H1 (cell line): ENCODE measurements at regions not wholly inside any gene's neighbourhood (a gene's known extent, or its start where the extent isn't known, plus 50 kb on each side); places are given as distances from the start of the nearest gene placed in this dataset.

Source experiments
- SIRT6 ChIP-seq: IDR thresholded peaks from one replicate; pipeline ENCODE4 v1.7.1; 2012; ENCODE audit warnings: low read length, inconsistent platforms
- TF ChIP-seq, protein P1 (sequence below): fragments of 300-600 bp; sonication (generic); IDR thresholded peaks from 2 replicates; pipeline ENCODE4 v1.7.1; 2012; ENCODE audit warnings: low read length, moderate library complexity, mild to moderate bottlenecking, inconsistent platforms; ENCODE audit not compliant: insufficient replicate concordance

DNA sequence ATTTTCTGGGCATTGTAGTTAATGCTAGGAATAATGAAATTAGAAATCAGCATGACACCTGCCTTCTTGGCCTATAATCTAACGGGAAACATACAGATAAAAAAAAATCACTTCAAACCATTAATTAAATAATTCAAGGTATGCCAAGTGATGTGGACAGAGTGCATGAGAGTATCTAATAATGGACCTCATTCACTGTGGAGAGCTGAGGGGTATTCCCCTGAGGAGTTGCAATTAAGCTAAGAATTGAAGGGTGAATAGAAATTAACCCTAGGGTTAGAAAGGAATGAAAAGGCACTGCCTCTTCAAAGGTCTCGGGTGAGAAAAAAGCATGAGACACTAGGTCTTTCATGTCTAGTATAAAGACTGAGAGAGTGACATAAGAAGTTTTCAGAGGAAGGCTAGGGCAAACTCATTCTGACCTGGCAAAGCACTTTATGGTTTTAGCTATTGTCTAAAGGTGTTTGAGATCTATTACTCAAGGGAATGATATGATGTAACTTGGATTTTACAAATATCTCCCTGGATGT lies 466.1 kb downstream of the KCNT2 start (continued):
- TF ChIP-seq, protein P1, sequence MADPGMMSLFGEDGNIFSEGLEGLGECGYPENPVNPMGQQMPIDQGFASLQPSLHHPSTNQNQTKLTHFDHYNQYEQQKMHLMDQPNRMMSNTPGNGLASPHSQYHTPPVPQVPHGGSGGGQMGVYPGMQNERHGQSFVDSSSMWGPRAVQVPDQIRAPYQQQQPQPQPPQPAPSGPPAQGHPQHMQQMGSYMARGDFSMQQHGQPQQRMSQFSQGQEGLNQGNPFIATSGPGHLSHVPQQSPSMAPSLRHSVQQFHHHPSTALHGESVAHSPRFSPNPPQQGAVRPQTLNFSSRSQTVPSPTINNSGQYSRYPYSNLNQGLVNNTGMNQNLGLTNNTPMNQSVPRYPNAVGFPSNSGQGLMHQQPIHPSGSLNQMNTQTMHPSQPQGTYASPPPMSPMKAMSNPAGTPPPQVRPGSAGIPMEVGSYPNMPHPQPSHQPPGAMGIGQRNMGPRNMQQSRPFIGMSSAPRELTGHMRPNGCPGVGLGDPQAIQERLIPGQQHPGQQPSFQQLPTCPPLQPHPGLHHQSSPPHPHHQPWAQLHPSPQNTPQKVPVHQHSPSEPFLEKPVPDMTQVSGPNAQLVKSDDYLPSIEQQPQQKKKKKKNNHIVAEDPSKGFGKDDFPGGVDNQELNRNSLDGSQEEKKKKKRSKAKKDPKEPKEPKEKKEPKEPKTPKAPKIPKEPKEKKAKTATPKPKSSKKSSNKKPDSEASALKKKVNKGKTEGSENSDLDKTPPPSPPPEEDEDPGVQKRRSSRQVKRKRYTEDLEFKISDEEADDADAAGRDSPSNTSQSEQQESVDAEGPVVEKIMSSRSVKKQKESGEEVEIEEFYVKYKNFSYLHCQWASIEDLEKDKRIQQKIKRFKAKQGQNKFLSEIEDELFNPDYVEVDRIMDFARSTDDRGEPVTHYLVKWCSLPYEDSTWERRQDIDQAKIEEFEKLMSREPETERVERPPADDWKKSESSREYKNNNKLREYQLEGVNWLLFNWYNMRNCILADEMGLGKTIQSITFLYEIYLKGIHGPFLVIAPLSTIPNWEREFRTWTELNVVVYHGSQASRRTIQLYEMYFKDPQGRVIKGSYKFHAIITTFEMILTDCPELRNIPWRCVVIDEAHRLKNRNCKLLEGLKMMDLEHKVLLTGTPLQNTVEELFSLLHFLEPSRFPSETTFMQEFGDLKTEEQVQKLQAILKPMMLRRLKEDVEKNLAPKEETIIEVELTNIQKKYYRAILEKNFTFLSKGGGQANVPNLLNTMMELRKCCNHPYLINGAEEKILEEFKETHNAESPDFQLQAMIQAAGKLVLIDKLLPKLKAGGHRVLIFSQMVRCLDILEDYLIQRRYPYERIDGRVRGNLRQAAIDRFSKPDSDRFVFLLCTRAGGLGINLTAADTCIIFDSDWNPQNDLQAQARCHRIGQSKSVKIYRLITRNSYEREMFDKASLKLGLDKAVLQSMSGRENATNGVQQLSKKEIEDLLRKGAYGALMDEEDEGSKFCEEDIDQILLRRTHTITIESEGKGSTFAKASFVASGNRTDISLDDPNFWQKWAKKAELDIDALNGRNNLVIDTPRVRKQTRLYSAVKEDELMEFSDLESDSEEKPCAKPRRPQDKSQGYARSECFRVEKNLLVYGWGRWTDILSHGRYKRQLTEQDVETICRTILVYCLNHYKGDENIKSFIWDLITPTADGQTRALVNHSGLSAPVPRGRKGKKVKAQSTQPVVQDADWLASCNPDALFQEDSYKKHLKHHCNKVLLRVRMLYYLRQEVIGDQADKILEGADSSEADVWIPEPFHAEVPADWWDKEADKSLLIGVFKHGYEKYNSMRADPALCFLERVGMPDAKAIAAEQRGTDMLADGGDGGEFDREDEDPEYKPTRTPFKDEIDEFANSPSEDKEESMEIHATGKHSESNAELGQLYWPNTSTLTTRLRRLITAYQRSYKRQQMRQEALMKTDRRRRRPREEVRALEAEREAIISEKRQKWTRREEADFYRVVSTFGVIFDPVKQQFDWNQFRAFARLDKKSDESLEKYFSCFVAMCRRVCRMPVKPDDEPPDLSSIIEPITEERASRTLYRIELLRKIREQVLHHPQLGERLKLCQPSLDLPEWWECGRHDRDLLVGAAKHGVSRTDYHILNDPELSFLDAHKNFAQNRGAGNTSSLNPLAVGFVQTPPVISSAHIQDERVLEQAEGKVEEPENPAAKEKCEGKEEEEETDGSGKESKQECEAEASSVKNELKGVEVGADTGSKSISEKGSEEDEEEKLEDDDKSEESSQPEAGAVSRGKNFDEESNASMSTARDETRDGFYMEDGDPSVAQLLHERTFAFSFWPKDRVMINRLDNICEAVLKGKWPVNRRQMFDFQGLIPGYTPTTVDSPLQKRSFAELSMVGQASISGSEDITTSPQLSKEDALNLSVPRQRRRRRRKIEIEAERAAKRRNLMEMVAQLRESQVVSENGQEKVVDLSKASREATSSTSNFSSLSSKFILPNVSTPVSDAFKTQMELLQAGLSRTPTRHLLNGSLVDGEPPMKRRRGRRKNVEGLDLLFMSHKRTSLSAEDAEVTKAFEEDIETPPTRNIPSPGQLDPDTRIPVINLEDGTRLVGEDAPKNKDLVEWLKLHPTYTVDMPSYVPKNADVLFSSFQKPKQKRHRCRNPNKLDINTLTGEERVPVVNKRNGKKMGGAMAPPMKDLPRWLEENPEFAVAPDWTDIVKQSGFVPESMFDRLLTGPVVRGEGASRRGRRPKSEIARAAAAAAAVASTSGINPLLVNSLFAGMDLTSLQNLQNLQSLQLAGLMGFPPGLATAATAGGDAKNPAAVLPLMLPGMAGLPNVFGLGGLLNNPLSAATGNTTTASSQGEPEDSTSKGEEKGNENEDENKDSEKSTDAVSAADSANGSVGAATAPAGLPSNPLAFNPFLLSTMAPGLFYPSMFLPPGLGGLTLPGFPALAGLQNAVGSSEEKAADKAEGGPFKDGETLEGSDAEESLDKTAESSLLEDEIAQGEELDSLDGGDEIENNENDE: no peak
- TF ChIP-seq SIRT6: no peak
